GM12872 (cell line): ENCODE measurements at regions not wholly inside any gene's neighbourhood (a gene's known extent, or its start where the extent isn't known, plus 50 kb on each side); places are given as distances from the start of the nearest gene placed in this dataset.

ENCODE experiments used
- TF ChIP-seq, protein P1 (sequence below): IDR thresholded peaks from 3 replicates; pipeline ENCODE4 v1.5.1; 2011; ENCODE audit warnings: low read depth, mild to moderate bottlenecking, low read length, moderate library complexity; ENCODE audit not compliant: insufficient read depth

DNA sequence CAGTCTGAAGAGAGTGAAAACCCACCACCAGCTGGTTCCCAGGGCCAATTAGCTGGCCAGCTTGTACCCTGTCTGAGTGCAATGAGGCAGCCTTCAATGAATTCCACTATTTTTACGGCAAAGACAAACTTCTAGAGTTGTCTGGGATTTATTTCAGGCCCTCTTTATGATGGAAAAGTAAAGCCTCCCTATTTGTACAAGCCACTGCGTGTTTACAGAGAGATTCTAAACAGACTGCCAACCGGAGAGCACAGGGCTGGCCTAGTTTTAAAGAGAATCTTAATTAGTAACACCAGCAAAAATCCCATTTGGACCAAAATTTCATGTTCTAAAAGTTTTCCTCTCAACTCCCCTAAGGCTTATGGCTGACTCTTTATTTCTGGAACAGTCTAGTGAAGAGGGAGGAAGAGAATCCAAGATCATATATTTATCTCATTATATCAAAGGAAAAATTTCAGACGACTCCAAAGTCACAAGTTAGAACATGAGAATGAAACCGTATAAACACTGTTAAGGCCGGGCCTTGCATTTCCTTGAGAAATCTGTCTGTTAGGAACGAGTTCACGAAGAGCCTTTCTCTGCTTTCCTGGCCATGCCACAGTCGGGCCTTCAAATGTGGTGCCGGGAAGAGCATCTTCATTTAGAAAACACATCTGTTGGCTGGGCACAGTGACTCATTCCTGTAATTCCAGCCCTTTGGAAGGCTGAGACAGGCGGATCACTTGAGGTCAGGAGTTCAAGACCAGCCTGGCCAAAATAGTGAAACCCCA lies 724.6 kb upstream of the NRP1 start:
- TF ChIP-seq, protein P1, sequence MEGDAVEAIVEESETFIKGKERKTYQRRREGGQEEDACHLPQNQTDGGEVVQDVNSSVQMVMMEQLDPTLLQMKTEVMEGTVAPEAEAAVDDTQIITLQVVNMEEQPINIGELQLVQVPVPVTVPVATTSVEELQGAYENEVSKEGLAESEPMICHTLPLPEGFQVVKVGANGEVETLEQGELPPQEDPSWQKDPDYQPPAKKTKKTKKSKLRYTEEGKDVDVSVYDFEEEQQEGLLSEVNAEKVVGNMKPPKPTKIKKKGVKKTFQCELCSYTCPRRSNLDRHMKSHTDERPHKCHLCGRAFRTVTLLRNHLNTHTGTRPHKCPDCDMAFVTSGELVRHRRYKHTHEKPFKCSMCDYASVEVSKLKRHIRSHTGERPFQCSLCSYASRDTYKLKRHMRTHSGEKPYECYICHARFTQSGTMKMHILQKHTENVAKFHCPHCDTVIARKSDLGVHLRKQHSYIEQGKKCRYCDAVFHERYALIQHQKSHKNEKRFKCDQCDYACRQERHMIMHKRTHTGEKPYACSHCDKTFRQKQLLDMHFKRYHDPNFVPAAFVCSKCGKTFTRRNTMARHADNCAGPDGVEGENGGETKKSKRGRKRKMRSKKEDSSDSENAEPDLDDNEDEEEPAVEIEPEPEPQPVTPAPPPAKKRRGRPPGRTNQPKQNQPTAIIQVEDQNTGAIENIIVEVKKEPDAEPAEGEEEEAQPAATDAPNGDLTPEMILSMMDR = no peak

DNA sequence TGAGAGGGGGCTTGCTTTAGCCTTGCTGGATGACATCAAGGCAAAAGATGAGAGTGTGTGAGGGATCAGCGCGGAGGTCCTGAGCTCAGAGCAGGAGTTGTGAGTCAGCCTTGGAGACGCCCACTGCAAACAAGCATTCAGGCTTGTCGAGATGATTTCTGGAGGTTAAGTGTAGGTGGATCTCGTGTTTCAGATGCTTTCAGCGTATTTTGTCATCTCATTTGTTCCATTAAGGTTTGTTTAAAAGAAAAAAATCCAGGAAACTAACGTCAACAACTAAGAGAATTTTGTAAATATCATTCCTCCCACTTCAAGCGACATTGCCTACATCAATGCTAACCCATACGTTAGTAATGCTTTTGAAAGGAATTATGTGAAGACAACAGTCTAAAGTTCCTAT lies 715.4 kb upstream of the NRP1 start:
- TF ChIP-seq, protein P1 = no peak

DNA sequence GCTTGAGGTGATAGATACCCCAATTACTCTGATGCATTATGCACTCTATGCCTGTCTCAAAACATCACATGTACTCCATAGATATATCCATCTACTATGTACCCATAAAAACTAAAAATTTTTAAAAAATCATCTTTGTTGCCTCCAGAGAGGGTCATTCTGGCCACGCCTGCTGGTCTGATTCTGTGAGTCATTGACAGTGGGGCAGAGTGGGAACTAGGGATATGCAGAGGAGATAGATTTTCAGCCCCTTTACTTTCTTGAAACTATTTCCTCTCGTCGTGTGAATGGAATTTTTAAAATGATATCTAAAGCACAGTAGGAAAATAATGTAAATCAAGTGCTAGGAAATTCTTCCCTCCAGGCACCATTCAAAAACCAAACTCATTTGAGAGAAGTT lies 715.0 kb upstream of the NRP1 start:
- TF ChIP-seq, protein P1 = no peak

DNA sequence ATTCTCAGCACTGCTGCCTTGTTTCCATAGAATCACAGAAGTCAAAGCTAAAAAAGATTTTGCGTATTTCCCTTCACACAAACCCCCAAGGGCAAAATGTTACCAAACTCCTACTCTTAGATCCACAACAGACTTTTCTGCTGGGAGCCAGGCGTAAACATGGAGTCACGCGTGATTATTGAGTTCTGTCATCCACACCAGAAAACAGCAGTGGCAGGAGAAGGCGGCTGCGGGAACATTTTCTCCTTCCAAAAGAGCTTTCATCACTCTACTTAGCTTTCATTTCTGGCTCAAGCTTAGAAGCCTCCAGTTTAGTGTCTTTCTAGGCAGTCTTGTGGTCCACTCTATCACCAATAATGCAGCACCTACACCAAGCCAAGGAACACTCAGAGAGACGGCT lies 712.9 kb upstream of the NRP1 start:
- TF ChIP-seq, protein P1 = no peak

DNA sequence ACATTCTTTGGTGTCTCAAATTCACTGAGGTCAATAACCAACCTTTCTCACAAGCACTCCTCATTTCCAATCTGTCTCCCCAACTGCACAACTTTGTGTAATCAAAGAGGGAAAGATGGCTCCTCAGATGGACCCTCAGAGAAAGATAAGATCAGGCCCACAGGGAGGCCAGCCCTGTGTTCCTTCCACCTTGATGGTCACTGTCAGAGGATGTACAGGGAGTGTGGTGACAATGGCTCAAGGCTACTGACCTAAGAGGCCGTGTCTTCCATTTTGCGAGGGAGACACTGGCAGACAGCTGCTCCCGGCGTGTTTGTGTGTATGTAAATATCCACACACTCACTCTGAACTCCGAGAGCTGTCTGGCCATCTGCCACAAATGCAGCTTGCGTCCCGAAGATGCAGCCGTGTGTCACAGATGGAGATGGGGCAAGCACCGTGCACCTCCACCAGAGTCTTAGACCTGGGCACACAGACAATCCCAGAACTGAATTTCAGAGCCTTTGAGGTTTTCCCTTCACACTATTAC lies 712.1 kb upstream of the NRP1 start:
- TF ChIP-seq, protein P1 = no peak

DNA sequence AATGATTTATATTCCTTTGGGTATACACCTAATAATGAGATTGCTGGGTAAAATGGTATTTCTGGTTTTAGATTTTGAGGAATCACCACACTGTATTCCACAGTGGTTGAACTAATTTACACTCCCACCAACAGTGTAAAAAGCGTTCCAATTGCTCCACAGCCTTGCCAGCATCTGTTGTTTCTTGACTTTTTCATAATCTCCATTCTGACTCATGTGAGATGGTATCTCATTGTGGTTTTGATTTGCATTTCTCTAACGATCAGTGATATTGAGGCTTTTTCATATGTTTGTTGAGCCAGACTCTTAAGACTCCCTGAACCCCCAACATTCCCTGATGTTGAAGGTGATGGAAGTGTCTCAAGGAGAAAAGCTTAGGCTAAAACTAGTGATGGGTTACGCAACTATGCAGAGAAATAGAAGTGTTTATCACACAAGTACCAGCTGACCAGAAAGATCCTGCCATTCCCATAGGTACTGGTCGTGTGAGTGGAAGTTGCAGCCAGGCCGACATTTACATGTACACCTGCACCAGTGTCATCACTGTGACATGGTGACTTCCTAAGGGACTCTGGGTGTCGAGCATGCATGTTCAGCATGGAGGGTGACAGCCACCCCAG lies 711.2 kb upstream of the NRP1 start:
- TF ChIP-seq, protein P1 = no peak

DNA sequence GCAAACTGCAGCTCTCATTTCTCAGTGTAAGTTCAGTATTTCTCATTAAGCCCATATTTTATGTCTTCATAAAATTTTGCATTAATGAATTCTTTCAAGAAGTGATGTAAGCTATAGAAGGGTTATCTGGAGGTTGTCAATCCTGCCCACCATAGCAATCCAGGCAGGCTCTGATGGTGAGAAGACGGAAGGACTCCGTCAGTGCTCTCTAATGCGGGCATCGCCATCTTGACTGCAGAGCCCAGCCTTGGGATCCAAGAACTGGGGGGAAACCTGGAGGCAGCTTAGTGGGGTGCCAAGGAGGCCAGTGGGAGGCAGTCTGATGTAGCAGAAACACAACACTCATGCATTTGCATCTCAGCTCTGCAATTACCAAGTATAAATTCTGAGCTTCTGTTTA lies 707.4 kb upstream of the NRP1 start:
- TF ChIP-seq, protein P1 = no peak
